Adipocyte (in vitro differentiated cells): ENCODE measurements at regions not wholly inside any gene's neighbourhood (a gene's known extent, or its start where the extent isn't known, plus 50 kb on each side); places are given as distances from the start of the nearest gene placed in this dataset.

Experiments used
- DNase-seq: peaks from one replicate; pipeline ENCODE4 v3.0.0-alpha.2; 2015; ENCODE audit warnings: low read depth
- H3K27me3 ChIP-seq: replicated peaks from 2 replicates; pipeline ENCODE4 v1.7.0; 2013; ENCODE audit warnings: mild to moderate bottlenecking, low read length, moderate library complexity; ENCODE audit not compliant: control insufficient read depth, insufficient read depth
- H3K36me3 ChIP-seq: 2 replicates; pipeline ENCODE4 v1.7.0; 2013; ENCODE audit warnings: low read length, mild to moderate bottlenecking, moderate library complexity; ENCODE audit not compliant: control insufficient read depth, insufficient read depth, severe bottlenecking
- H3K4me1 ChIP-seq: 2 replicates; pipeline ENCODE4 v1.7.0; 2013; ENCODE audit warnings: mild to moderate bottlenecking, low read length, moderate library complexity; ENCODE audit not compliant: control insufficient read depth, insufficient read depth
- H3K4me3 ChIP-seq: 2 replicates; pipeline ENCODE4 v1.7.0; 2013; ENCODE audit warnings: mild to moderate bottlenecking, low read length, moderate library complexity
- H3K9ac ChIP-seq: 2 replicates; pipeline ENCODE4 v1.7.0; 2013; ENCODE audit warnings: mild to moderate bottlenecking, low read length, moderate library complexity
- H3K9me3 ChIP-seq: 2 replicates; pipeline ENCODE4 v1.7.0; 2013; ENCODE audit warnings: mild to moderate bottlenecking, low read length, moderate library complexity; ENCODE audit not compliant: control insufficient read depth

- DNase-seq: no peak
- Histone ChIP-seq H3K9me3 (peaks cover 23% of the 10 kb centered on the region), H3K27me3 (no peaks in the 10 kb centered on the region), H3K9ac (no peak overlapping the region), H3K4me1 (no peaks in the 10 kb centered on the region), H3K36me3 (no peaks in the 10 kb centered on the region), H3K4me3 (no peak overlapping the region)
These were observed 171.3 kb downstream of the FAXC start for GRCh38 chr6:99178168-99178567.

- no peak for DNase-seq
- no peak overlapping the region for H3K9ac ChIP-seq
- H3K9me3 ChIP-seq: peaks cover 23% of the 10 kb centered on the region
- no peaks in the 10 kb centered on the region for H3K4me1 ChIP-seq
- H3K4me3 ChIP-seq: no peak overlapping the region
- H3K36me3 ChIP-seq: no peaks in the 10 kb centered on the region
- no peaks in the 10 kb centered on the region for H3K27me3 ChIP-seq
These were observed 171.7 kb downstream of the FAXC start for GRCh38 chr6:99177736-99178135.

GRCh38 chr6:99165838-99166237 is 183.6 kb downstream of the FAXC start:
- Histone ChIP-seq H3K27me3 (peaks cover 2% of the 10 kb centered on the region), H3K4me3 (no peak overlapping the region), H3K9ac (no peak overlapping the region), H3K4me1 (no peaks in the 10 kb centered on the region), H3K36me3 (no peaks in the 10 kb centered on the region), H3K9me3 (no peaks in the 10 kb centered on the region)
- no peak for DNase-seq

GRCh38 chr6:99152347-99152643 is 197.2 kb downstream of the FAXC start:
- no peak for DNase-seq
- peaks cover 9% of the 10 kb centered on the region for H3K27me3 ChIP-seq

GRCh38 chr6:99151634-99152346 is 197.7 kb downstream of the FAXC start:
- DNase-seq: peak; percentile 33
- no peaks in the 10 kb centered on the region for H3K36me3 ChIP-seq
- H3K4me1 ChIP-seq: no peaks in the 10 kb centered on the region
- H3K4me3 ChIP-seq: no peak overlapping the region
- no peak overlapping the region for H3K9ac ChIP-seq
- H3K9me3 ChIP-seq: no peaks in the 10 kb centered on the region
- H3K27me3 ChIP-seq: peaks cover 13% of the 10 kb centered on the region

More at GRCh38 chr6:99152347-99152643, 197.2 kb downstream of the FAXC start:
- Histone ChIP-seq H3K9me3 (no peaks in the 10 kb centered on the region), H3K4me1 (no peaks in the 10 kb centered on the region), H3K9ac (no peak overlapping the region), H3K36me3 (no peaks in the 10 kb centered on the region), H3K4me3 (no peak overlapping the region)

- H3K27me3 ChIP-seq: peaks cover 10% of the 10 kb centered on the region
- H3K36me3 ChIP-seq: no peaks in the 10 kb centered on the region
- H3K9me3 ChIP-seq: no peaks in the 10 kb centered on the region
- no peak for DNase-seq
- no peak overlapping the region for H3K9ac ChIP-seq
- H3K4me1 ChIP-seq: no peaks in the 10 kb centered on the region
- H3K4me3 ChIP-seq: no peak overlapping the region
These were observed 200.7 kb downstream of the FAXC start for GRCh38 chr6:99148761-99149160.

- Histone ChIP-seq H3K4me3 (no peak overlapping the region), H3K9me3 (no peaks in the 10 kb centered on the region), H3K9ac (no peak overlapping the region), H3K36me3 (no peaks in the 10 kb centered on the region), H3K4me1 (no peaks in the 10 kb centered on the region), H3K27me3 (peaks cover 10% of the 10 kb centered on the region)
- no peak for DNase-seq
These were observed 200.4 kb upstream of the FBXL4 start for GRCh38 chr6:99148111-99148510.

- H3K4me1 ChIP-seq: no peaks in the 10 kb centered on the region
- H3K36me3 ChIP-seq: no peaks in the 10 kb centered on the region
- no peak overlapping the region for H3K9ac ChIP-seq
- no peak overlapping the region for H3K4me3 ChIP-seq
- DNase-seq: no peak
- H3K9me3 ChIP-seq: no peaks in the 10 kb centered on the region
- H3K27me3 ChIP-seq: peaks cover 10% of the 10 kb centered on the region
These were observed 199.5 kb upstream of the FBXL4 start for GRCh38 chr6:99147206-99147605.

- Histone ChIP-seq H3K27me3 (peaks cover 10% of the 10 kb centered on the region), H3K4me3 (no peak overlapping the region), H3K9ac (no peak overlapping the region), H3K9me3 (no peaks in the 10 kb centered on the region), H3K36me3 (no peaks in the 10 kb centered on the region), H3K4me1 (no peaks in the 10 kb centered on the region)
- no peak for DNase-seq
These were observed 199.0 kb upstream of the FBXL4 start for GRCh38 chr6:99146711-99147110.

GRCh38 chr6:99145738-99146137 is 198.0 kb upstream of the FBXL4 start:
- no peak for DNase-seq
- no peak overlapping the region for H3K4me3 ChIP-seq
- H3K9me3 ChIP-seq: no peaks in the 10 kb centered on the region
- H3K27me3 ChIP-seq: peaks cover 10% of the 10 kb centered on the region
- H3K4me1 ChIP-seq: no peaks in the 10 kb centered on the region
- no peak overlapping the region for H3K9ac ChIP-seq
- no peaks in the 10 kb centered on the region for H3K36me3 ChIP-seq

GRCh38 chr6:99143108-99143861 is 195.5 kb upstream of the FBXL4 start:
- H3K9me3 ChIP-seq: no peaks in the 10 kb centered on the region

More at GRCh38 chr6:99143108-99143861, 195.5 kb upstream of the FBXL4 start:
- DNase-seq: no peak
- Histone ChIP-seq H3K36me3 (no peaks in the 10 kb centered on the region), H3K27me3 (peaks cover 12% of the 10 kb centered on the region), H3K9ac (no peak overlapping the region), H3K4me1 (no peaks in the 10 kb centered on the region), H3K4me3 (no peak overlapping the region)
